Ovary (tissue), 7 donors: ENCODE measurements at regions not wholly inside any gene's neighbourhood (a gene's known extent, or its start where the extent isn't known, plus 50 kb on each side); places are given as distances from the start of the nearest gene placed in this dataset.
"Not testable (repeated sequence)": the region's sequence is repeated elsewhere in the genome, so short reads cannot be mapped to it uniquely, and the experiment has no call there.

ENCODE experiments used
- DNase-seq, 5 donors: peaks; one replicate each; pipeline ENCODE4 v3.0.0-alpha.2; 2019 to 2020
- H3K27ac ChIP-seq, 2 donors: fragments of 200-600 bp; one replicate each; pipeline versions ENCODE4 v1.5.1 to v1.8.0; 2019 to 2022
- H3K27me3 ChIP-seq: fragments of 200-600 bp; one replicate; pipeline ENCODE4 v1.8.0; 2022
- H3K36me3 ChIP-seq: fragments of 200-600 bp; sonication (generic); one replicate; pipeline ENCODE4 v1.5.1; 2019
- H3K4me1 ChIP-seq: one replicate; pipeline ENCODE4 v1.8.1; 2013; ENCODE audit warnings: mild to moderate bottlenecking, moderate library complexity; ENCODE audit not compliant: insufficient read depth
- H3K4me3 ChIP-seq: fragments of 200-600 bp; sonication (generic); one replicate; pipeline ENCODE4 v1.5.1; 2017
- H3K9me3 ChIP-seq, 2 donors: fragments of 200-600 bp in 1 of 2; sonication (generic) in 1 of 2; one replicate each; pipeline versions ENCODE4 v1.5.1 to v1.8.1; 2013 to 2019; ENCODE audit warnings: mild to moderate bottlenecking in 1 of 2, moderate library complexity in 1 of 2
- EP300 ChIP-seq: sonication (generic); formaldehyde crosslinking; IDR thresholded peaks from one replicate; pipeline ENCODE4 v1.6.1; 2017; ENCODE audit warnings: antibody characterized with exemption
- POLR2A ChIP-seq: fragments of 450-650 bp; IDR thresholded peaks from one replicate; pipeline ENCODE4 v1.6.1; 2017; ENCODE audit warnings: antibody characterized with exemption, mild to moderate bottlenecking, moderate library complexity
- WGBS, 3 donors: extraction: QIAGEN DNeasy Blood & Tissue Kit in 1 of 3; methylation state at CpG; one replicate each; pipeline versions ENCODE4 v1.1.5 to v1.1.7; 2013 to 2017; 5-methylcytosine and 5-hydroxymethylcytosine counted together
- intact Hi-C, 4 donors: fragments of 100-400 bp; cut with DNase I; formaldehyde crosslinking; loops; one replicate each; pipeline versions ENCODE4 v1.11.0 to v1.15.1; 2022 to 2023
- TF ChIP-seq, protein P1 (sequence below), 3 donors: fragments of 450-650 bp in 2 of 3; fragments of 200-600 bp in 1 of 3; IDR thresholded peaks; one replicate each; pipeline versions ENCODE4 v1.5.1 to v1.8.0; 2016 to 2022; ENCODE audit warnings: antibody characterized with exemption in 3 of 3, mild to moderate bottlenecking in 1 of 3
- donor health status: DM: no; HTN: no; CAD: no; lungs with moderate emphysema.
- donor health status: DM: no; HTN: no; CAD: no.
- donor health status: Bipolar disorder and iron deficiency.
- donor health status: DM: no; HTN: no; CAD: no.
- donor health status: DM: yes; HTN: yes; CAD: no.

DNA sequence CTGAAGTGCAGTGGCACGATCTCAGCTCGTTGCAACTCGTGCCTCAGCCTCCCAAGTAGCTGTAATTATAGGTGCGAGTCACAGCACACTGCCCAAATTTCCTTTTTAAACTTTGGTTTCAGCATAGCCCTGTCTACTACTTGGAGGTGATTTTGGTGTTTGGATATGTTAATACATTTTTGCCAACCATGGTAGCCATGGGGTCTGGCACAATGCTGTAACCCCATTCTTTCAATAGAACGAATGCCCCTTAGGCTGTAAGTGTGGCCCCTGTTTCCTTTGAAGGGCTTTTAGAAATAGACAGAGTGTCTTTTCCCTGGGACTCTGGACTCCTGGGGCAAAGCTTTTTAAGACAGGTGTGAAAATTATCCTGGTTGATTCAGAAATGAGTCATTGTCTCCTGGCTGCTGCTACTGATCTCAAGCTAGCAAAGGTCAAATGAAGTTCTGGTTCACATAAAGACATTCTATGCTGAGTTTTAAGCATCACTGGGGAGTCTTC lies 141.1 kb upstream of the RUNX1 start:
- Histone ChIP-seq H3K27ac (no peak overlapping the region), H3K4me1 (peaks cover 3% of the 10 kb centered on the region), H3K4me3 (no peak overlapping the region), H3K36me3 (no peaks in the 10 kb centered on the region), H3K27me3 (no peaks in the 10 kb centered on the region), H3K9me3 (no peaks in the 10 kb centered on the region)
- TF ChIP-seq, protein P1, sequence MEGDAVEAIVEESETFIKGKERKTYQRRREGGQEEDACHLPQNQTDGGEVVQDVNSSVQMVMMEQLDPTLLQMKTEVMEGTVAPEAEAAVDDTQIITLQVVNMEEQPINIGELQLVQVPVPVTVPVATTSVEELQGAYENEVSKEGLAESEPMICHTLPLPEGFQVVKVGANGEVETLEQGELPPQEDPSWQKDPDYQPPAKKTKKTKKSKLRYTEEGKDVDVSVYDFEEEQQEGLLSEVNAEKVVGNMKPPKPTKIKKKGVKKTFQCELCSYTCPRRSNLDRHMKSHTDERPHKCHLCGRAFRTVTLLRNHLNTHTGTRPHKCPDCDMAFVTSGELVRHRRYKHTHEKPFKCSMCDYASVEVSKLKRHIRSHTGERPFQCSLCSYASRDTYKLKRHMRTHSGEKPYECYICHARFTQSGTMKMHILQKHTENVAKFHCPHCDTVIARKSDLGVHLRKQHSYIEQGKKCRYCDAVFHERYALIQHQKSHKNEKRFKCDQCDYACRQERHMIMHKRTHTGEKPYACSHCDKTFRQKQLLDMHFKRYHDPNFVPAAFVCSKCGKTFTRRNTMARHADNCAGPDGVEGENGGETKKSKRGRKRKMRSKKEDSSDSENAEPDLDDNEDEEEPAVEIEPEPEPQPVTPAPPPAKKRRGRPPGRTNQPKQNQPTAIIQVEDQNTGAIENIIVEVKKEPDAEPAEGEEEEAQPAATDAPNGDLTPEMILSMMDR (IDR thresholded peaks at IDR 0.05) = no peak
- TF ChIP-seq EP300 = no peak
- TF ChIP-seq POLR2A = no peak
- DNase-seq = no peak
- 58 to 82% (median 71%) methylated on average over 5 of the region's 5 CpGs for whole genome bisulfite sequencing, 3 donors
- intact Hi-C loops = no loop called here

DNA sequence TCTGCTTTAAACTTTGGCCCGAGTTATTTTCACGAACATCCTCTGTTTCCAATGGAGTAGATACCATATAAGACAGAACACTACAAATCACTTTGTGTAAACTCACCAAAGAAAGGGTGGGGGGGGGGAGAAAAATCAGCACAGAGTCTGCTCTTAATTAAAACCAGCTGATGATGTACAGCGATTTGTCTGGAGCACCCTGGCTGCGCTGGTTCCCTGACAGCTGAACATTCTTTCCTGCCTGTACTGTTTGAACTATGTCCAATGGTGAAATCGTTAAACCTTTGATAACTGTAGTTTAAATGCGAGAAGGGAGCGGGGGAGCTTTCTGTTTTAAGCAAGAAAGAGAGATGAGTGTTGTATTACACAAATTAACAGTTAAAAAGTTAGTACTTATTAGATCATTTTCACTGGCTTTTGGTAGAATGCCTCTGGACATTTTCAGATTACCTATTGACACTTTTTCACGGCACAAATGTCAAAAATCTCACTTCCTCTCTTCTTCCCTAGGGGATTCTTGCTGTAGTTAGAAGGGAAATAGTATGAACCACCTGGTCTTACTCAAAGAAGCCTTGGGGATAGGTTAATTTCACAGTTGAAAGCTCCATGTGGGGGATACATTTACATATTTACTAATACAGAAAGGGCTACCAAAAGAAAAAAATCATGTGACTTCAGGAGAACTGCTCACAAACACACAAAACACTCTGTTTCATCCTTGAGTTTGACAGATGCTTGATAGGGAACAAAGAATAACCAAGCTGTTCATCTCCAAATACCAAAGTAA lies 140.2 kb upstream of the RUNX1 start:
- peaks cover 3% of the 10 kb centered on the region for H3K4me1 ChIP-seq
- H3K9me3 ChIP-seq = no peaks in the 10 kb centered on the region
- peak in 4 of 5 donors; percentile 34 to 62 (median 44) for DNase-seq
- no peak overlapping the region for H3K27ac ChIP-seq
- intact Hi-C loops = no loop called here
- 5 to 11% (median 9%) methylated on average over 8 of the region's 8 CpGs for WGBS, 3 donors
- TF ChIP-seq, protein P1 (IDR thresholded peaks at IDR 0.05) = no peak
- TF ChIP-seq POLR2A (no peak), EP300 (no peak)
- no peaks in the 10 kb centered on the region for H3K27me3 ChIP-seq
- H3K4me3 ChIP-seq = no peak overlapping the region
- H3K36me3 ChIP-seq = no peaks in the 10 kb centered on the region

DNA sequence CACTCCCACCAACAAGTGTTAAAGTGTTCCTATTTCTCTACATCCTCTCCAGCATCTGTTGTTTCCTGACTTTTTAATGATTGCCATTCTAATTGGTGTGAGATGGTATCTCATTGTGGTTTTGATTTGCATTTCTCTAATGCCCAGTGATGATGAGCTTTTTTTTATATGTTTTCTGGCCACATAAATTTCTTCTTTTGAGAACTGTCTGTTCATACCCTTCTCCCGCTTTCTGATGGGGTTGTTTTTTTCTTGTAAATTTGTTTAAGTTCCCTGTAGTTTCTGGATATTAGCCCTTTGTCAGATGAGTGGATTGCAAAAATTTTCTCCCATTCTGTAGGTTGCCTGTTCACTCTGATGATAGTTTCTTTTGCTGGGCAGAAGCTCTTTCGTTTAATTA lies 134.3 kb upstream of the RUNX1 start:
- H3K4me3 ChIP-seq, H3K36me3 ChIP-seq, DNase-seq, H3K4me1 ChIP-seq, H3K27ac ChIP-seq, H3K27me3 ChIP-seq, H3K9me3 ChIP-seq, intact Hi-C loops: not testable (repeated sequence)
- WGBS, 3 donors = 88 to 97% (median 92%) methylated on average over 2 of the region's 2 CpGs

DNA sequence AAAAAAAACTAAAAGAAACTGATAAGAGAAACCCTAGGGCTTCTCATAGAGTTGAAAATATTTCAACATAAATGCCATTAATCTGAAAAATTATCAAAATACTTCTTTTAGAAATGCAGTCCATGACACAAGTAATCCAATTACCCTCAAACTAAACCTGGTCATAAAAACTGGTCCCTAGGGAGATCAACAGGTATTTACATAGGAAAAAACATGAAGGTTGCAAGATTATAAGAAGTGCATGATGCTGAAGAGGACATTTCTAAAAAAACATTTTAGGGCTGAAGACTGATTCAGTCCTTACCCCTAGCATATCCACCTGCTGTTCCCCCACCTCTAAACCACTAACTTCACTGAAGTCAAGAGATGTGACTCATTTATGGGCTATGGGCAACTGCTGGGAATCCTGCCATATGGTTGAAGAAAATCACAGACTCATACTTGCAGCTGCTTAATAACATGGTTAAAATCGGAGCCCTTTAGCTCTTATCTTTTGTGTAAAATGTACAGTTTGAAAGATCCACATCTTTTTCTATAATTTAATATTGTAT lies 131.0 kb upstream of the RUNX1 start:
- Histone ChIP-seq H3K4me3 (no peak overlapping the region), H3K27me3 (no peaks in the 10 kb centered on the region), H3K9me3 (no peaks in the 10 kb centered on the region), H3K4me1 (no peaks in the 10 kb centered on the region), H3K27ac (no peak overlapping the region), H3K36me3 (no peaks in the 10 kb centered on the region)
- intact Hi-C loops = no loop called here
- DNase-seq = no peak
- WGBS, 3 donors = 33 to 54% (median 38%) methylated on average over 1 of the region's 1 CpG
- TF ChIP-seq, protein P1 (IDR thresholded peaks at IDR 0.05) = no peak
- no peak for TF ChIP-seq EP300
- TF ChIP-seq POLR2A = no peak

DNA sequence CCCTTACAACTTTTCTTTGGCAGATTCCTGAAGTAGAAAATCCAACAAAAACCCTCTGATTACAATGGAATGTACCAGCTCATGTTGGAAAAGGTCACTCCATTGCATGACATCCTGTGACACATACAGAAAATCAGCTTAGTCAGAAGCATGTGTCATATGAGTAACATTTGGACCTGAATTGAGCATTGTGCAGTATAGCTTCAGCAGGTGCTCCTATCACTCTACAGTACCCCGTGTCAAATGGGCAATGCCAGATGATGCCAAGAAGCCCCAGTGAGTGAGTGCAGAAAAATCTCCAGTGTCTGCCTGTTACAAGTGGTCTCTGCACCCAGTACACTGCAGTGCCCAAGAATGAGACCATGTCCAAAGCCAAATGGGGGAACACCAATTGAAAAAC lies 129.7 kb upstream of the RUNX1 start:
- no peaks in the 10 kb centered on the region for H3K36me3 ChIP-seq
- no peaks in the 10 kb centered on the region for H3K27me3 ChIP-seq
- H3K4me1 ChIP-seq = no peaks in the 10 kb centered on the region
- TF ChIP-seq POLR2A = no peak
- TF ChIP-seq, protein P1 (IDR thresholded peaks at IDR 0.05) = no peak
- no peak for TF ChIP-seq EP300
- WGBS, 3 donors = 84 to 91% (median 91%) methylated on average over 1 of the region's 1 CpG
- intact Hi-C loops = no loop called here
- H3K9me3 ChIP-seq = no peaks in the 10 kb centered on the region
- no peak for DNase-seq
- no peak overlapping the region for H3K27ac ChIP-seq
- H3K4me3 ChIP-seq = no peak overlapping the region
